GM23338 (cell line): ENCODE measurements at regions not wholly inside any gene's neighbourhood (a gene's known extent, or its start where the extent isn't known, plus 50 kb on each side); places are given as distances from the start of the nearest gene placed in this dataset.

ENCODE experiments used
- ATAC-seq: fragments of 200-7000 bp; cut with Tn5 transposase; 3 replicates; pipeline ENCODE4 v1.9.1; 2020
- DNase-seq: peaks from one replicate; pipeline ENCODE4 v3.0.0-alpha.2; 2015; ENCODE audit warnings: low spot score
- H2AFZ ChIP-seq: fragments of 200-600 bp; sonication (generic); 2 replicates; pipeline ENCODE4 v1.8.0; 2016; ENCODE audit warnings: antibody characterized with exemption, mild to moderate bottlenecking, moderate library complexity
- H3F3A ChIP-seq: fragments of 200-600 bp; sonication (generic); replicated peaks from 2 replicates; pipeline ENCODE4 v1.8.0; 2017; ENCODE audit warnings: antibody characterized with exemption, mixed run types, low read depth
- H3K27ac ChIP-seq: fragments of 200-600 bp; sonication (generic); 2 replicates; pipeline ENCODE4 v1.6.1; 2016; ENCODE audit warnings: low read depth
- H3K27me3 ChIP-seq: fragments of 200-600 bp; sonication (generic); 2 replicates; pipeline ENCODE4 v1.8.0; 2016; ENCODE audit warnings: mild to moderate bottlenecking, mixed run types, moderate library complexity; ENCODE audit not compliant: insufficient read depth
- H3K36me3 ChIP-seq: fragments of 200-600 bp; sonication (generic); 2 replicates; pipeline ENCODE4 v1.8.0; 2016; ENCODE audit warnings: mild to moderate bottlenecking; ENCODE audit not compliant: insufficient read depth
- H3K4me1 ChIP-seq: fragments of 200-600 bp; sonication (generic); 2 replicates; pipeline ENCODE4 v1.8.0; 2016; ENCODE audit warnings: mild to moderate bottlenecking, moderate library complexity; ENCODE audit not compliant: insufficient read depth
- H3K4me2 ChIP-seq: fragments of 200-600 bp; sonication (generic); 2 replicates; pipeline ENCODE4 v1.7.1; 2017; ENCODE audit warnings: mixed run types
- H3K4me3 ChIP-seq: fragments of 200-600 bp; sonication (generic); 2 replicates; pipeline ENCODE4 v1.6.1; 2016; ENCODE audit warnings: mixed run types
- H3K79me2 ChIP-seq: fragments of 200-600 bp; sonication (generic); replicated peaks from 2 replicates; pipeline ENCODE4 v1.8.0; 2017; ENCODE audit warnings: mild to moderate bottlenecking; ENCODE audit not compliant: insufficient read depth
- H3K9me2 ChIP-seq: fragments of 200-600 bp; sonication (generic); 2 replicates; pipeline ENCODE4 v1.8.0; 2017; ENCODE audit not compliant: insufficient read depth
- H4K20me1 ChIP-seq: fragments of 200-600 bp; sonication (generic); replicated peaks from 2 replicates; pipeline ENCODE4 v1.8.0; 2017; ENCODE audit warnings: mild to moderate bottlenecking; ENCODE audit not compliant: insufficient read depth
- H3K27ac Mint-ChIP-seq: 2 replicates; pipeline ENCODE4 v1.8.0; 2020; ENCODE audit warnings: inconsistent platforms, mild to moderate bottlenecking, moderate library complexity, mixed read lengths
- H3K27me3 Mint-ChIP-seq: 3 replicates; pipeline ENCODE4 v1.8.0; 2022; ENCODE audit warnings: low read depth, mild to moderate bottlenecking, moderate library complexity, mixed read lengths, inconsistent platforms; ENCODE audit not compliant: insufficient read depth, poor library complexity
- H3K36me3 Mint-ChIP-seq: 3 replicates; pipeline ENCODE4 v1.8.0; 2021; ENCODE audit warnings: low read depth, mild to moderate bottlenecking, inconsistent platforms, moderate library complexity, mixed read lengths
- H3K4me1 Mint-ChIP-seq: 3 replicates; pipeline ENCODE4 v1.8.0; 2020; ENCODE audit warnings: mild to moderate bottlenecking, inconsistent platforms, mixed read lengths
- H3K4me3 Mint-ChIP-seq: 3 replicates; pipeline ENCODE4 v1.8.0; 2021; ENCODE audit warnings: moderate library complexity, mild to moderate bottlenecking, inconsistent platforms, mixed read lengths
- H3K9me3 Mint-ChIP-seq: 3 replicates; pipeline ENCODE4 v1.8.0; 2020; ENCODE audit warnings: moderate library complexity, mild to moderate bottlenecking, inconsistent platforms, mixed read lengths
- CREB1 ChIP-seq: fragments of 250-450 bp; sonication (Bioruptor Pico); IDR thresholded peaks from 2 replicates; pipeline ENCODE4 v1.5.0; 2020; ENCODE audit warnings: low read depth, mild to moderate bottlenecking, moderate library complexity
- EZH2 ChIP-seq: fragments of 200-600 bp; sonication (generic); IDR thresholded peaks from one replicate; pipeline ENCODE4 v1.8.0; 2017; ENCODE audit warnings: antibody characterized with exemption, mild to moderate bottlenecking, low read depth; ENCODE audit not compliant: unreplicated experiment
- JUNB ChIP-seq: IDR thresholded peaks from one replicate; pipeline ENCODE4 v1.6.1; 2016; ENCODE audit warnings: antibody characterized with exemption; ENCODE audit not compliant: unreplicated experiment
- NANOG ChIP-seq: IDR thresholded peaks from 2 replicates; pipeline ENCODE4 v1.6.1; 2016; ENCODE audit warnings: antibody characterized with exemption, borderline replicate concordance
- POLR2AphosphoS5 ChIP-seq: IDR thresholded peaks from 2 replicates; pipeline ENCODE4 v1.6.1; 2016; ENCODE audit warnings: antibody characterized with exemption, low read depth
- ZNF114 ChIP-seq: fragments of 250-450 bp; sonication (Bioruptor Pico); IDR thresholded peaks from 2 replicates; pipeline ENCODE4 v1.5.0; 2020; ENCODE audit warnings: mild to moderate bottlenecking, moderate library complexity
- TF ChIP-seq, protein P1 (sequence below): fragments of 250-450 bp; sonication (Bioruptor Pico); IDR thresholded peaks from 2 replicates; pipeline ENCODE4 v1.5.0; 2020; ENCODE audit warnings: mild to moderate bottlenecking, moderate library complexity

DNA sequence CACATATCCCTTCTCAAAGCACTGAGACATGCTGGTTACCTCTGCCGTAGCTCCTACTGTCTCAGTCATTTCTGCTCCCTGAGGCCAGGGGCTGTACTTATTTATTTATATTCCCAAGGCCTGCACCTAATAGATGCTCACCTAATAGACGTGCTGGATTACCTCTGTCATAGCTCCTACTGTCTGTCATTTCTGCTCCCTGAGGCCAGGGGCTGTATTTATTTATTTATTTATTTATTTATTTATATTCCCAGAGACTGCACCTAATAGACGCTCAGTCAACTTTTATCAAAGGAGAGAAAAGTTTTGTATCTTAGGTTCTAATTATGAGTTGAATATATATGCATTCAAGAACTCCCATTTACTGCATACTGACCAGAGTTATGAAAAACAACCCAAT lies 414.0 kb upstream of the TRIB2 start:
- Histone ChIP-seq H4K20me1 (no peaks in the 10 kb centered on the region), H3K27me3 (no peaks in the 10 kb centered on the region), H3K4me2 (no peak overlapping the region), H3K36me3 (no peaks in the 10 kb centered on the region), H2AFZ (no peak overlapping the region), H3K27ac (no peak overlapping the region), H3K4me3 (no peak overlapping the region), H3K79me2 (no peaks in the 10 kb centered on the region), H3F3A (no peaks in the 10 kb centered on the region), H3K4me1 (peaks cover 12% of the 10 kb centered on the region), H3K9me2 (peaks cover 16% of the 10 kb centered on the region)
- H3K27me3 Mint-ChIP-seq: no peaks in the 10 kb centered on the region
- no peak overlapping the region for H3K27ac Mint-ChIP-seq
- no peaks in the 10 kb centered on the region; the same call in 2 of the 3 replicates for H3K36me3 Mint-ChIP-seq
- TF ChIP-seq ZNF114 (CRISPR knock-in tag) (no peak), JUNB (no peak), EZH2 (no peak), CREB1 (no peak), NANOG (no peak), POLR2AphosphoS5 (no peak)
- TF ChIP-seq, protein P1, sequence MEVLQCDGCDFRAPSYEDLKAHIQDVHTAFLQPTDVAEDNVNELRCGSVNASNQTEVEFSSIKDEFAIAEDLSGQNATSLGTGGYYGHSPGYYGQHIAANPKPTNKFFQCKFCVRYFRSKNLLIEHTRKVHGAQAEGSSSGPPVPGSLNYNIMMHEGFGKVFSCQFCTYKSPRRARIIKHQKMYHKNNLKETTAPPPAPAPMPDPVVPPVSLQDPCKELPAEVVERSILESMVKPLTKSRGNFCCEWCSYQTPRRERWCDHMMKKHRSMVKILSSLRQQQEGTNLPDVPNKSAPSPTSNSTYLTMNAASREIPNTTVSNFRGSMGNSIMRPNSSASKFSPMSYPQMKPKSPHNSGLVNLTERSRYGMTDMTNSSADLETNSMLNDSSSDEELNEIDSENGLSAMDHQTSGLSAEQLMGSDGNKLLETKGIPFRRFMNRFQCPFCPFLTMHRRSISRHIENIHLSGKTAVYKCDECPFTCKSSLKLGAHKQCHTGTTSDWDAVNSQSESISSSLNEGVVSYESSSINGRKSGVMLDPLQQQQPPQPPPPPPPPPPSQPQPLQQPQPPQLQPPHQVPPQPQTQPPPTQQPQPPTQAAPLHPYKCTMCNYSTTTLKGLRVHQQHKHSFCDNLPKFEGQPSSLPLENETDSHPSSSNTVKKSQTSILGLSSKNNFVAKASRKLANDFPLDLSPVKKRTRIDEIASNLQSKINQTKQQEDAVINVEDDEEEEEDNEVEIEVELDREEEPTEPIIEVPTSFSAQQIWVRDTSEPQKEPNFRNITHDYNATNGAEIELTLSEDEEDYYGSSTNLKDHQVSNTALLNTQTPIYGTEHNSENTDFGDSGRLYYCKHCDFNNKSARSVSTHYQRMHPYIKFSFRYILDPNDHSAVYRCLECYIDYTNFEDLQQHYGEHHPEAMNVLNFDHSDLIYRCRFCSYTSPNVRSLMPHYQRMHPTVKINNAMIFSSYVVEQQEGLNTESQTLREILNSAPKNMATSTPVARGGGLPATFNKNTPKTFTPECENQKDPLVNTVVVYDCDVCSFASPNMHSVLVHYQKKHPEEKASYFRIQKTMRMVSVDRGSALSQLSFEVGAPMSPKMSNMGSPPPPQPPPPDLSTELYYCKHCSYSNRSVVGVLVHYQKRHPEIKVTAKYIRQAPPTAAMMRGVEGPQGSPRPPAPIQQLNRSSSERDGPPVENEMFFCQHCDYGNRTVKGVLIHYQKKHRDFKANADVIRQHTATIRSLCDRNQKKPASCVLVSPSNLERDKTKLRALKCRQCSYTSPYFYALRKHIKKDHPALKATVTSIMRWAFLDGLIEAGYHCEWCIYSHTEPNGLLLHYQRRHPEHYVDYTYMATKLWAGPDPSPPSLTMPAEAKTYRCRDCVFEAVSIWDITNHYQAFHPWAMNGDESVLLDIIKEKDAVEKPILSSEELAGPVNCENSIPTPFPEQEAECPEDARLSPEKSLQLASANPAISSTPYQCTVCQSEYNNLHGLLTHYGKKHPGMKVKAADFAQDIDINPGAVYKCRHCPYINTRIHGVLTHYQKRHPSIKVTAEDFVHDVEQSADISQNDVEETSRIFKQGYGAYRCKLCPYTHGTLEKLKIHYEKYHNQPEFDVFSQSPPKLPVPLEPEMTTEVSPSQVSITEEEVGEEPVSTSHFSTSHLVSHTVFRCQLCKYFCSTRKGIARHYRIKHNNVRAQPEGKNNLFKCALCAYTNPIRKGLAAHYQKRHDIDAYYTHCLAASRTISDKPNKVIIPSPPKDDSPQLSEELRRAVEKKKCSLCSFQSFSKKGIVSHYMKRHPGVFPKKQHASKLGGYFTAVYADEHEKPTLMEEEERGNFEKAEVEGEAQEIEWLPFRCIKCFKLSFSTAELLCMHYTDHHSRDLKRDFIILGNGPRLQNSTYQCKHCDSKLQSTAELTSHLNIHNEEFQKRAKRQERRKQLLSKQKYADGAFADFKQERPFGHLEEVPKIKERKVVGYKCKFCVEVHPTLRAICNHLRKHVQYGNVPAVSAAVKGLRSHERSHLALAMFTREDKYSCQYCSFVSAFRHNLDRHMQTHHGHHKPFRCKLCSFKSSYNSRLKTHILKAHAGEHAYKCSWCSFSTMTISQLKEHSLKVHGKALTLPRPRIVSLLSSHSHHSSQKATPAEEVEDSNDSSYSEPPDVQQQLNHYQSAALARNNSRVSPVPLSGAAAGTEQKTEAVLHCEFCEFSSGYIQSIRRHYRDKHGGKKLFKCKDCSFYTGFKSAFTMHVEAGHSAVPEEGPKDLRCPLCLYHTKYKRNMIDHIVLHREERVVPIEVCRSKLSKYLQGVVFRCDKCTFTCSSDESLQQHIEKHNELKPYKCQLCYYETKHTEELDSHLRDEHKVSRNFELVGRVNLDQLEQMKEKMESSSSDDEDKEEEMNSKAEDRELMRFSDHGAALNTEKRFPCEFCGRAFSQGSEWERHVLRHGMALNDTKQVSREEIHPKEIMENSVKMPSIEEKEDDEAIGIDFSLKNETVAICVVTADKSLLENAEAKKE (CRISPR knock-in tag): no peak
- no peak for DNase-seq
- no peak overlapping the region for H3K4me3 Mint-ChIP-seq
- H3K9me3 Mint-ChIP-seq: no peaks in the 10 kb centered on the region
- no peak for ATAC-seq
- H3K4me1 Mint-ChIP-seq: peaks cover 12% of the 10 kb centered on the region; the same call in 2 of the 3 replicates
